ENCODE measurements at regions not wholly inside any gene's neighbourhood (a gene's known extent, or its start where the extent isn't known, plus 50 kb on each side); places are given as distances from the start of the nearest gene placed in this dataset.

GRCh38 chr13:44678197-44678596, 102.1 kb upstream of the TSC22D1 start (continued):
- no peak for TF ChIP-seq ZBTB2 (IDR thresholded peaks at IDR 0.05)

GRCh38 chr13:44676534-44676933, 100.4 kb upstream of the TSC22D1 start:
- TF ChIP-seq KDM1A (IDR thresholded peaks at IDR 0.05) (no peak), SFPQ (IDR thresholded peaks at IDR 0.05; ENCODE audit: low read depth, low read length) (no peak), CEBPG (CRISPR knock-in tag; IDR thresholded peaks at IDR 0.05) (no peak), CEBPG (tag; conservative IDR thresholded peaks at IDR 0.05 in 1 of 2, IDR thresholded peaks at IDR 0.05 in 1 of 2) (peak in 1 of 2 experiments; percentile 26; a peak in 1 of 4 replicates), ZNF280A (IDR thresholded peaks at IDR 0.05; ENCODE audit: low read depth, partially characterized antibody) (no peak), BCOR (IDR thresholded peaks at IDR 0.05) (no peak)
- Histone ChIP-seq H3K9me3 (replicated peaks; ENCODE audit: control insufficient read depth, insufficient read depth, low read depth, low read length) (no peaks in the 10 kb centered on the region), H3K79me2 (ENCODE audit: control insufficient read depth, insufficient read depth, low read length) (no peaks in the 10 kb centered on the region), H3K4me3 (no peak overlapping the region), H4K20me1 (replicated peaks; ENCODE audit: control insufficient read depth, insufficient read depth, low read length) (no peaks in the 10 kb centered on the region), H3K27ac (ENCODE audit: extremely low read depth, low read depth, low read length) (no peak overlapping the region), H3K4me2 (ENCODE audit: insufficient read depth, low read length) (no peak overlapping the region), H3K9me1 (ENCODE audit: control insufficient read depth, insufficient read depth, low read length) (no peaks in the 10 kb centered on the region), H3K9ac (ENCODE audit: insufficient read depth in 1 of 2, low read depth in 2 of 2, low read length in 2 of 2) (no peak overlapping the region), H3K4me1 (replicated peaks in 1 of 2; ENCODE audit: control insufficient read depth in 2 of 2, insufficient read depth in 2 of 2, low read length in 2 of 2) (no peaks in the 10 kb centered on the region), H3K27me3 (ENCODE audit: control insufficient read depth in 2 of 2, insufficient read depth in 2 of 2, low read length in 2 of 2) (no peaks in the 10 kb centered on the region; a peak in 1 of 5 replicates), H2AFZ (ENCODE audit: low read depth, low read length) (no peak overlapping the region), H3K36me3 (ENCODE audit: control insufficient read depth, insufficient read depth, low read length) (no peaks in the 10 kb centered on the region)
- BruUV-seq (replicated peaks): no TSS peak
- in situ Hi-C loops (cut with MboI) (no loop called here), intact Hi-C loops (cut with micrococcal nuclease) (no loop called here)
- ChIA-PET CTCF (ENCODE audit: low intra/inter-chr PET ratio) (no interaction called here), POLR2A (no interaction called here)
- no peak for FAIRE-seq
- DNase-seq (ENCODE audit: extremely low read depth in 1 of 4, low spot score in 3 of 4): no peak
- no peak for ATAC-seq
- WGBS (ENCODE audit: insufficient coverage, low coverage, missing lambda C conversion rate): 0% methylated on average over 3 of the region's 3 CpGs
